ENCODE measurements at regions not wholly inside any gene's neighbourhood (a gene's known extent, or its start where the extent isn't known, plus 50 kb on each side); places are given as distances from the start of the nearest gene placed in this dataset.

- no peaks in the 10 kb centered on the region for H3K9me2 ChIP-seq (replicated peaks; ENCODE audit: insufficient read depth)
- H3K4me3 ChIP-seq = no peak overlapping the region
- H3K9me3 ChIP-seq (ENCODE audit: low read depth) = no peaks in the 10 kb centered on the region
- H4K20me1 ChIP-seq (ENCODE audit: insufficient read depth, poor library complexity, severe bottlenecking) = no peaks in the 10 kb centered on the region
- TF ChIP-seq EZH2 (IDR thresholded peaks at IDR 0.05; ENCODE audit: borderline replicate concordance) = no peak
- TF ChIP-seq EZH2phosphoT487 (IDR thresholded peaks at IDR 0.05; ENCODE audit: low read depth, severe bottlenecking, unreplicated experiment) = no peak
- TF ChIP-seq CTCF (IDR thresholded peaks at IDR 0.05; ENCODE audit: poor library complexity) = no peak
- DNase-seq (ENCODE audit: low spot score) = no peak
- H3K27ac ChIP-seq = no peak overlapping the region
- H3K27me3 ChIP-seq = no peaks in the 10 kb centered on the region
- no peaks in the 10 kb centered on the region for H3K79me2 ChIP-seq
- H3K4me1 ChIP-seq (ENCODE audit: insufficient read depth) = no peaks in the 10 kb centered on the region
- no peak overlapping the region for H2AFZ ChIP-seq
- no peak overlapping the region for H3K4me2 ChIP-seq
- H3K36me3 ChIP-seq (replicated peaks; ENCODE audit: insufficient read depth, low read depth) = no peaks in the 10 kb centered on the region
Measured at GRCh38 chr9:106146886-106147285, 452.5 kb downstream of the TMEM38B start.

GRCh38 chr9:106149956-106150355 lies 455.6 kb downstream of the TMEM38B start:
- Histone ChIP-seq H3K27ac (no peak overlapping the region), H3K9me3 (ENCODE audit: low read depth) (no peaks in the 10 kb centered on the region), H3K4me3 (no peak overlapping the region), H3K27me3 (no peaks in the 10 kb centered on the region), H2AFZ (no peak overlapping the region), H3K4me2 (no peak overlapping the region), H3K79me2 (no peaks in the 10 kb centered on the region), H3K9me2 (replicated peaks; ENCODE audit: insufficient read depth) (no peaks in the 10 kb centered on the region), H4K20me1 (ENCODE audit: insufficient read depth, poor library complexity, severe bottlenecking) (no peaks in the 10 kb centered on the region), H3K4me1 (ENCODE audit: insufficient read depth) (no peaks in the 10 kb centered on the region), H3K36me3 (replicated peaks; ENCODE audit: insufficient read depth, low read depth) (no peaks in the 10 kb centered on the region)
- TF ChIP-seq EZH2 (IDR thresholded peaks at IDR 0.05; ENCODE audit: borderline replicate concordance) (no peak), CTCF (IDR thresholded peaks at IDR 0.05; ENCODE audit: poor library complexity) (no peak), EZH2phosphoT487 (IDR thresholded peaks at IDR 0.05; ENCODE audit: low read depth, severe bottlenecking, unreplicated experiment) (no peak)
- 59% methylated on average over 1 of the region's 1 CpG for WGBS (ENCODE audit: low lambda C conversion rate, missing lambda C conversion rate)
- no peak for DNase-seq (ENCODE audit: low spot score)

- Histone ChIP-seq H3K27ac (no peak overlapping the region), H3K4me1 (ENCODE audit: insufficient read depth) (no peaks in the 10 kb centered on the region), H3K79me2 (no peaks in the 10 kb centered on the region), H3K9me3 (ENCODE audit: low read depth) (no peaks in the 10 kb centered on the region), H3K9me2 (replicated peaks; ENCODE audit: insufficient read depth) (no peaks in the 10 kb centered on the region), H3K27me3 (no peaks in the 10 kb centered on the region), H2AFZ (no peak overlapping the region), H4K20me1 (ENCODE audit: insufficient read depth, poor library complexity, severe bottlenecking) (no peaks in the 10 kb centered on the region), H3K36me3 (replicated peaks; ENCODE audit: insufficient read depth, low read depth) (no peaks in the 10 kb centered on the region), H3K4me3 (no peak overlapping the region), H3K4me2 (no peak overlapping the region)
- no peak for TF ChIP-seq EZH2phosphoT487 (IDR thresholded peaks at IDR 0.05; ENCODE audit: low read depth, severe bottlenecking, unreplicated experiment)
- no peak for TF ChIP-seq CTCF (IDR thresholded peaks at IDR 0.05; ENCODE audit: poor library complexity)
- no peak for TF ChIP-seq EZH2 (IDR thresholded peaks at IDR 0.05; ENCODE audit: borderline replicate concordance)
- no peak for DNase-seq (ENCODE audit: low spot score)
- WGBS (ENCODE audit: low lambda C conversion rate, missing lambda C conversion rate) = 59% methylated on average over 1 of the region's 1 CpG
Measured at GRCh38 chr9:106156465-106156864, 462.1 kb downstream of the TMEM38B start.

GRCh38 chr9:106172265-106172664 lies 477.9 kb downstream of the TMEM38B start:
- no peak for DNase-seq (ENCODE audit: low spot score)
- no peaks in the 10 kb centered on the region for H3K4me1 ChIP-seq (ENCODE audit: insufficient read depth)
- H3K4me3 ChIP-seq = no peak overlapping the region
- H3K9me3 ChIP-seq (ENCODE audit: low read depth) = no peaks in the 10 kb centered on the region
- H3K27ac ChIP-seq = no peak overlapping the region
- no peak overlapping the region for H3K4me2 ChIP-seq
- no peaks in the 10 kb centered on the region for H4K20me1 ChIP-seq (ENCODE audit: insufficient read depth, poor library complexity, severe bottlenecking)
- 89% methylated on average over 1 of the region's 1 CpG for WGBS (ENCODE audit: low lambda C conversion rate, missing lambda C conversion rate)
- TF ChIP-seq EZH2phosphoT487 (IDR thresholded peaks at IDR 0.05; ENCODE audit: low read depth, severe bottlenecking, unreplicated experiment) (no peak), EZH2 (IDR thresholded peaks at IDR 0.05; ENCODE audit: borderline replicate concordance) (no peak), CTCF (IDR thresholded peaks at IDR 0.05; ENCODE audit: poor library complexity) (no peak)
- H3K36me3 ChIP-seq (replicated peaks; ENCODE audit: insufficient read depth, low read depth) = no peaks in the 10 kb centered on the region
- no peaks in the 10 kb centered on the region for H3K27me3 ChIP-seq
- no peaks in the 10 kb centered on the region for H3K79me2 ChIP-seq
- no peak overlapping the region for H2AFZ ChIP-seq
- H3K9me2 ChIP-seq (replicated peaks; ENCODE audit: insufficient read depth) = no peaks in the 10 kb centered on the region

Data from hepatocyte (in vitro differentiated cells).